Fibroblast of lung (primary cell): ENCODE measurements at regions not wholly inside any gene's neighbourhood (a gene's known extent, or its start where the extent isn't known, plus 50 kb on each side); places are given as distances from the start of the nearest gene placed in this dataset.

Experiments used
- DNase-seq, 2 donors: peaks; one replicate each; pipeline versions ENCODE4 v3.0.0 to v3.0.0-alpha.2; 2010; ENCODE audit warnings: low read depth in 2 of 2
- H2AFZ ChIP-seq: 2 replicates; pipeline ENCODE4 v1.5.1; 2012; ENCODE audit warnings: low read length, control low read depth, inconsistent platforms
- H3K27ac ChIP-seq: 2 replicates; pipeline ENCODE4 v1.5.1; 2011; ENCODE audit warnings: low read length, control low read depth; ENCODE audit not compliant: insufficient read depth
- H3K27me3 ChIP-seq: 2 replicates; pipeline ENCODE4 v1.5.1; 2011; ENCODE audit warnings: mild to moderate bottlenecking, low read length; ENCODE audit not compliant: control insufficient read depth, insufficient read depth
- H3K36me3 ChIP-seq: 2 replicates; pipeline ENCODE4 v1.5.1; 2011; ENCODE audit warnings: low read length; ENCODE audit not compliant: control insufficient read depth, insufficient read depth
- H3K4me1 ChIP-seq: 2 replicates; pipeline ENCODE4 v1.5.1; 2011; ENCODE audit warnings: low read length; ENCODE audit not compliant: control insufficient read depth, insufficient read depth; ENCODE audit errors: extremely low read depth
- H3K4me2 ChIP-seq: 2 replicates; pipeline ENCODE4 v1.5.1; 2011; ENCODE audit warnings: low read length, control low read depth; ENCODE audit not compliant: insufficient read depth; ENCODE audit errors: extremely low read depth
- H3K4me3 ChIP-seq, 4 experiments: fragments of 200-600 bp in 1 of 4; sonication (generic) in 1 of 4; replicated peaks in 1 of 4; 2 replicates each; pipeline ENCODE4 v1.5.1; 2011 to 2016; ENCODE audit warnings: low read length in 4 of 4, low read depth in 3 of 4, mild to moderate bottlenecking in 3 of 4, control low read depth in 2 of 4, inconsistent platforms in 1 of 4, mixed read lengths in 1 of 4; ENCODE audit not compliant: insufficient read depth in 1 of 4; ENCODE audit errors: control extremely low read depth in 1 of 4
- H3K79me2 ChIP-seq: 2 replicates; pipeline ENCODE4 v1.5.1; 2012; ENCODE audit warnings: mild to moderate bottlenecking, low read length, inconsistent platforms; ENCODE audit not compliant: control insufficient read depth, insufficient read depth
- H3K9ac ChIP-seq: 2 replicates; pipeline ENCODE4 v1.5.1; 2011; ENCODE audit warnings: mild to moderate bottlenecking, low read length, control low read depth; ENCODE audit not compliant: insufficient read depth
- H3K9me3 ChIP-seq: 2 replicates; pipeline ENCODE4 v1.5.1; 2012; ENCODE audit warnings: low read depth, low read length; ENCODE audit not compliant: control insufficient read depth, insufficient read depth
- H4K20me1 ChIP-seq: 2 replicates; pipeline ENCODE4 v1.5.1; 2011; ENCODE audit warnings: low read length; ENCODE audit not compliant: control insufficient read depth, insufficient read depth; ENCODE audit errors: extremely low read depth
- CTCF ChIP-seq, 2 donors: IDR thresholded peaks in 1 of 2; conservative IDR thresholded peaks in 1 of 2; 1 replicate in 1 of 2; 2 replicates in 1 of 2; pipeline ENCODE4 v1.5.1; 2011 to 2012; ENCODE audit warnings: low read length in 2 of 2, control low read depth in 1 of 2, inconsistent platforms in 1 of 2, low read depth in 1 of 2, mild to moderate bottlenecking in 1 of 2
- EZH2 ChIP-seq: IDR thresholded peaks from 2 replicates; pipeline ENCODE4 v1.5.1; 2012; ENCODE audit warnings: low read length, control low read depth, mild to moderate bottlenecking; ENCODE audit errors: missing control alignments

DNA sequence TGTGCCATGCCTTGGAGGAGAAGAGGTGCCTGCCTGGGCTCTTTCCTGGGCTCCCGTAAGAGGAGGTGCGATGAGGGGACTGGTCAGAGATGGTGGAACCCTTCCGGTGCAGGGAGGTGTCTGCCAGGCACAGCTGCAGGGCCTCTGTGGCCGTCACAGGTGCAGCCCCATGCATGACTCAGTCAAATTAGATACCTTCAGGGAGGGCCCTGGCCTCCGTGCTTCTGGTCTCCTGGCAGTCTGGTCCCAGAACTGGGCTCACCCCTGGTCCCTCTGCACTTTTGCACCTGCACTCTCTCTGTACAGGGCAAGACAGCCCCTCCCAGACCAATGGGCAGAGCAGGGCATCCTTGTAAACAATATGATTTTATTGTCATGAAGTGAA is 49.9 kb upstream of the LRPAP1 start:
- H3K27ac ChIP-seq: no peak overlapping the region
- no peak overlapping the region for H2AFZ ChIP-seq
- no peak overlapping the region for H3K9ac ChIP-seq
- no peaks in the 10 kb centered on the region for H4K20me1 ChIP-seq
- H3K79me2 ChIP-seq: no peaks in the 10 kb centered on the region
- no peaks in the 10 kb centered on the region for H3K27me3 ChIP-seq
- H3K4me3 ChIP-seq: no peak overlapping the region
- DNase-seq: no peak
- no peaks in the 10 kb centered on the region for H3K36me3 ChIP-seq
- no peaks in the 10 kb centered on the region for H3K4me1 ChIP-seq
- no peak overlapping the region for H3K4me2 ChIP-seq
- no peaks in the 10 kb centered on the region for H3K9me3 ChIP-seq
- no peak for TF ChIP-seq CTCF (conservative IDR thresholded peaks at IDR 0.05 in 1 of 2, IDR thresholded peaks at IDR 0.05 in 1 of 2; ENCODE audit: low read depth in 1 of 2, low read length in 2 of 2)
- TF ChIP-seq EZH2: no peak
